ENCODE measurements at regions not wholly inside any gene's neighbourhood (a gene's known extent, or its start where the extent isn't known, plus 50 kb on each side); places are given as distances from the start of the nearest gene placed in this dataset.

GRCh38 chr2:8197101-8197500 is 484.8 kb upstream of the ID2 start:
- H3K36me3 Mint-ChIP-seq (ENCODE audit: unreplicated experiment), result no peaks in the 10 kb centered on the region
- no peak for DNase-seq
- peaks cover 3% of the 10 kb centered on the region for H3K9me3 Mint-ChIP-seq (ENCODE audit: unreplicated experiment)
- peaks cover 16% of the 10 kb centered on the region for H3K4me1 Mint-ChIP-seq (ENCODE audit: low read depth, unreplicated experiment)
- H3K27me3 Mint-ChIP-seq (ENCODE audit: unreplicated experiment), result peaks cover 4% of the 10 kb centered on the region
- no peak for TF ChIP-seq CTCF (IDR thresholded peaks at IDR 0.05; ENCODE audit: partially characterized antibody, unreplicated experiment)
- no peak overlapping the region for H3K4me3 Mint-ChIP-seq (ENCODE audit: unreplicated experiment)
- no peak overlapping the region for H3K27ac Mint-ChIP-seq (ENCODE audit: unreplicated experiment)

GRCh38 chr2:8197825-8198224 is 484.0 kb upstream of the ID2 start:
- peaks cover 4% of the 10 kb centered on the region for H3K27me3 Mint-ChIP-seq (ENCODE audit: unreplicated experiment)
- no peak overlapping the region for H3K4me3 Mint-ChIP-seq (ENCODE audit: unreplicated experiment)
- H3K27ac Mint-ChIP-seq (ENCODE audit: unreplicated experiment), result no peak overlapping the region
- no peak for TF ChIP-seq CTCF (IDR thresholded peaks at IDR 0.05; ENCODE audit: partially characterized antibody, unreplicated experiment)
- H3K9me3 Mint-ChIP-seq (ENCODE audit: unreplicated experiment), result peaks cover 3% of the 10 kb centered on the region
- no peak for DNase-seq
- peaks cover 16% of the 10 kb centered on the region for H3K4me1 Mint-ChIP-seq (ENCODE audit: low read depth, unreplicated experiment)
- H3K36me3 Mint-ChIP-seq (ENCODE audit: unreplicated experiment), result no peaks in the 10 kb centered on the region

GRCh38 chr2:8198766-8199382 is 483.0 kb upstream of the ID2 start:
- Mint-ChIP-seq H3K9me3 (ENCODE audit: unreplicated experiment) (peaks cover 2% of the 10 kb centered on the region), H3K4me3 (ENCODE audit: unreplicated experiment) (no peak overlapping the region), H3K27ac (ENCODE audit: unreplicated experiment) (no peak overlapping the region), H3K36me3 (ENCODE audit: unreplicated experiment) (no peaks in the 10 kb centered on the region), H3K4me1 (ENCODE audit: low read depth, unreplicated experiment) (peaks cover 7% of the 10 kb centered on the region), H3K27me3 (ENCODE audit: unreplicated experiment) (peaks cover 6% of the 10 kb centered on the region)
- DNase-seq, result no peak
- TF ChIP-seq CTCF (IDR thresholded peaks at IDR 0.05; ENCODE audit: partially characterized antibody, unreplicated experiment), result no peak

- Mint-ChIP-seq H3K9me3 (ENCODE audit: unreplicated experiment) (peaks cover 1% of the 10 kb centered on the region), H3K27ac (ENCODE audit: unreplicated experiment) (no peak overlapping the region), H3K27me3 (ENCODE audit: unreplicated experiment) (peaks cover 4% of the 10 kb centered on the region), H3K36me3 (ENCODE audit: unreplicated experiment) (no peaks in the 10 kb centered on the region), H3K4me1 (ENCODE audit: low read depth, unreplicated experiment) (no peaks in the 10 kb centered on the region), H3K4me3 (ENCODE audit: unreplicated experiment) (no peak overlapping the region)
- TF ChIP-seq CTCF (IDR thresholded peaks at IDR 0.05; ENCODE audit: partially characterized antibody, unreplicated experiment), result no peak
- DNase-seq, result no peak
Observed at GRCh38 chr2:8202132-8202531, 479.7 kb upstream of the ID2 start.

GRCh38 chr2:8203364-8203763 is 478.5 kb upstream of the ID2 start:
- no peak for DNase-seq
- Mint-ChIP-seq H3K27ac (ENCODE audit: unreplicated experiment) (no peak overlapping the region), H3K27me3 (ENCODE audit: unreplicated experiment) (peaks cover 4% of the 10 kb centered on the region), H3K4me1 (ENCODE audit: low read depth, unreplicated experiment) (no peaks in the 10 kb centered on the region), H3K4me3 (ENCODE audit: unreplicated experiment) (no peak overlapping the region), H3K36me3 (ENCODE audit: unreplicated experiment) (no peaks in the 10 kb centered on the region), H3K9me3 (ENCODE audit: unreplicated experiment) (peaks cover 5% of the 10 kb centered on the region)
- TF ChIP-seq CTCF (IDR thresholded peaks at IDR 0.05; ENCODE audit: partially characterized antibody, unreplicated experiment), result no peak
